ENCODE measurements at regions not wholly inside any gene's neighbourhood (a gene's known extent, or its start where the extent isn't known, plus 50 kb on each side); places are given as distances from the start of the nearest gene placed in this dataset.
"Not testable (repeated sequence)": the region's sequence is repeated elsewhere in the genome, so short reads cannot be mapped to it uniquely, and the experiment has no call there.

DNA sequence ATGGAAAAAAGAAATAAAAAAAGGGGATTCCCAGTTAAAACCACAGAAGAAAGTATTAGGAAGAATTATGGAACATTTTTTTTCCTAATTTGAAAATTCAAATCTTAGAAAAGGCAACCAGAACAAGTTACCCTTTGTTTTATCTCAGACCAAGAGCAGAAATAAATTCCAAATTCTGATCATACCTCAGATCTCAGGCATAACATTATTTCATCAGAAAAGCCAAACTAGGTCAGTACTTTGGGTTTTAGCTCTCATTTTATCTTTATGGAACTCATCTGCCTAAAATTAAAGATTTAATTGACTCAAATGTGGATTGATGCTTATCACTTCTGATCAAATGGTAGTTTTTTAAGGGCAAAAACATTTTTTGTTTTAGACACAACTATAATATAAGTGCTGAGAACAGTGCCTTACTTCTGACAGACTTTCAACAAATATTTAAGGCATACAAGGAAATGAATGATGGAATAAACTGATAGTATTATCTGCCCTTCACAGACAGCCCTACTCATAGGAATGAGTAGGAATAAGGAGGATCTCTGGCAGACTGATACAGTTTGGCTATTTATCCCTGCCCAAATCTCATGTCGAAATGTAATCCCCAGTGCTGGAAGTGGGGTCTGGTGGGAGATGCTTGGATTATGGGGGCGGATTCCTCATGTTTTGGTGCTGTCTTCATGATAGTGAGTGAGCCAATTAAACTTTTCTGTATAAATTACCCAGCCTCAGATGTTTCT, 245.3 kb upstream of the PITX2 start:
- no peak for DNase-seq
- no peak for ATAC-seq (replicated peaks)
- Mint-ChIP-seq H3K36me3 (no peaks in the 10 kb centered on the region), H3K4me3 (no peak overlapping the region), H3K4me1 (peaks cover 4 to 6% of the 10 kb centered on the region in 2 donors), H3K9me3 (peaks cover 0 to 3% of the 10 kb centered on the region in 2 donors), H3K27me3 (no peaks in the 10 kb centered on the region), H3K27ac (no peak overlapping the region)

DNA sequence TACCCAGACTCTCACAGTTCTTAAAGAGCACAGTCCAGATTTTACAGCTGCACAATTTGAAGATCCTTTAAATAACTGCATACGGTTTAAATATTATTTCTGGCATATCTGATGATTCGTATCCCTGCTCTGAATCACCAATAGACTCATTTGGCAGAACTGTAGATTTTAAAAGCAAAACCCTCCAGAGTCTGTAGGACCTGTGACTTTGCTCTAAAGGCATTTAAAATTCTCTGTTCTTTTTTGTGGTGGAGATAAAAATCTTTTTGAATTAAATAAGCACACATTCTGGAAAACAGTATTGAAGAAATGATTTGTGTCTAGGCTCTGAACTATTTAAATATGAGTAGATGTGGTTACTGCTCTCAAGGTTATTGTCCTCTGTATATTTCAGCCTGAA, 246.2 kb upstream of the PITX2 start:
- Mint-ChIP-seq H3K4me3 (no peak overlapping the region), H3K9me3 (peaks cover 0 to 3% of the 10 kb centered on the region in 2 donors), H3K4me1 (peaks cover 4 to 6% of the 10 kb centered on the region in 2 donors), H3K27ac (no peak overlapping the region), H3K36me3 (no peaks in the 10 kb centered on the region), H3K27me3 (no peaks in the 10 kb centered on the region)
- ATAC-seq (replicated peaks) (no peak), DNase-seq (no peak)

DNA sequence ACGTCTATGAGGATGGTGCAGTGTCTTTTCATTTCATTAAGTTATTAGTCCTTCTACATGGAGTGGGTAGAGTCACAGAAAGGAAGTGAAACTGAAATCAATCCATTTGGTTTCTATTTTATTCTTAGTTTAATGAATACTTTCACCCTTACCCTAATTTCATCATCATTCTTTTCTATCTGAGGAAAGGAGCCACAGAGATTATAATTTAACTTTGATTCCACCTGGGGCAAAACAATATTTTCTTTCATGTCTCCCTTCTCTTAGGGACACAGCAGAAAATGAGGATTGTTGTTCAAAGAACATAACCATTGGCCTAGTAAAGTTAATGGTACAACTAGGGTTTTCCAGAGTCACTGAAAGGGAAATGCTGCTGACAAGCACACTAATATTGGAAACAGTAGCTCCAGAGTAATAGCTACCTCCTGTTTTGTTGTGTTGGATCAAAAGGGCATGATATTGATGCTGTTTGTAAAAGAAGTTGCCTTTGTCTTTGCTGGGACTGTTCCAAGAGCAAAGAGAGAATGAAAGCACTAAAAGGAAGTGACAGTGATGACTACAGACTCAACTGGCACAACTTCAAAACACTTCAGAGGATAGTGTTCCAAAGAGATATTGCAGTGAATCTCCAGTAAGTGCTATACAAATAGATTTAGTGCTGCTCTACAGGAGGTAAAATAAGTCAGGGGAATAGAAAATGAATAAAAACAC, 247.1 kb upstream of the PITX2 start:
- Mint-ChIP-seq H3K36me3 (no peaks in the 10 kb centered on the region), H3K4me3 (no peak overlapping the region), H3K27ac (no peak overlapping the region), H3K4me1 (peaks cover 4 to 6% of the 10 kb centered on the region in 2 donors), H3K9me3 (peaks cover 0 to 3% of the 10 kb centered on the region in 2 donors), H3K27me3 (no peaks in the 10 kb centered on the region)
- DNase-seq, result no peak
- peak; percentile 59 to 67 for ATAC-seq (replicated peaks)

DNA sequence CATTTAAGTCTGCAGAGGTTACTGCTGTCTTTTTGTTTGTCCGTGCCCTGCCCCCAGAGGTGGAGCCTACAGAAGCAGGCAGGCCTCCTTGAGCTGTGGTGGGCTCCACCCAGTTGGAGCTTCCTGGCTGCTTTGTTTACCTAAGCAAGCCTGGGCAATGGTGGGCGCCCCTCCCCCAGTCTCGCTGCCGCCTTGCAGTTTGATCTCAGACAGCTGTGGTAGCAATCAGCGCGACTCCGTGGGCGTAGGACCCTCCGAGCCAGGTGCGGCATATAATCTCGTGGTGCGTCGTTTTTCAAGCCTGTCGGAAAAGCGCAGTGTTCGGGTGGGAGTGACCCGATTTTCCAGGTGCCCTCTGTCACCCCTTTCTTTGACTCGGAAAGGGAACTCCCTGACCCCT, 253.3 kb upstream of the PITX2 start:
- not testable (repeated sequence) for ATAC-seq (replicated peaks); H3K36me3 Mint-ChIP-seq; H3K4me1 Mint-ChIP-seq

DNA sequence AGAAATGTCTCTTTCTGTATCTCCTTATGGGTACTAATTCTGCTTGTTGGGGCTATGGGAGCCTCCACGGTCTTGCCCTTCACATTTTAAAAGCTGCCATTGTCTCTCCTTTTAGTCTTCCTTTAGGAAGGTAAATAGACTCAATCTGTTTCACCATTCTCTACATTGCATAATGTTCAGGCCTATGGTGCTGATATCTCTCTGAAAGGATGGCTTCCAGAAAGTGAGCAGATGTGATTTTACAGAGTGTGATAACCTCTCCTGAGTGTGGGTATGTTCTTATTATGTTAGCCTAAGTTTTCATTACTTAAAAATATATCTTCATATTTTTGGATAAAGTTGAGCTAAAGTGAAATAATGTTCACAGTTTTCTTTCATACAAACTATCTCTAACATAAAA, 254.0 kb upstream of the PITX2 start:
- ATAC-seq (replicated peaks) (no peak), DNase-seq (no peak)
- H3K27ac Mint-ChIP-seq, result no peak overlapping the region
- no peaks in the 10 kb centered on the region for H3K27me3 Mint-ChIP-seq
- no peak overlapping the region for H3K4me3 Mint-ChIP-seq
- peaks cover 4% of the 10 kb centered on the region in 2 donors for H3K9me3 Mint-ChIP-seq
- no peaks in the 10 kb centered on the region for H3K4me1 Mint-ChIP-seq
- no peaks in the 10 kb centered on the region for H3K36me3 Mint-ChIP-seq

More for the DNA sequence above, 253.3 kb upstream of the PITX2 start:
- DNase-seq, H3K27me3 Mint-ChIP-seq, H3K27ac Mint-ChIP-seq, H3K9me3 Mint-ChIP-seq, H3K4me3 Mint-ChIP-seq: not testable (repeated sequence)

DNA sequence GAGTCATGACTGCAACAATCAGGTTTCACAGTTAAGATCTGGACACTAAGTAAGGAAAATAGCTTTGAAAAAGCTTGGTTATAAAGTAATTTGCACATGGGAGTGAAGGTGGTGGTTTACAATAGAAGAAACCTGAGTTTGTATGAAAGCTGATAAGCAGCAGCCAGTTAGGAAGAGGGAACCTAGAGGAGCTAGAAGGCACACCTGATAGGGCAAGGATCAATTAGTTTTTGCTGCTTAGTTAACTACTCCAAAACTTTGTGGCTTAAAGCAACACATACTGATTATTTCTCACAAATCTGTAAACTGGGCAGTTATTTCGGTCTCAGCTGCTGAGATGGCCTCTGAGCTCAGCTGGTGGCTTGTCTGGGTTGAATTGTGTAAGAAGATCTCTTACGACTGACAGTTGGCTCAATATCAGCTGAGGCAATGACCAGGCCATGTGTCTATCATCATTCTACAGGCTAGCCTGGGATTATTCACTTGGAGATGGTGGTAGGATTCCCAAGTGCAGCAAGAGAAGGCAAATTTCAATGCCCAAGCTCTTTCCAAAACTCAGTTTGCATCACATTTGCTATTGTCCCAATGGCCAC, 255.0 kb upstream of the PITX2 start:
- Mint-ChIP-seq H3K9me3 (peaks cover 4% of the 10 kb centered on the region in 2 donors), H3K27ac (no peak overlapping the region), H3K4me1 (no peaks in the 10 kb centered on the region), H3K27me3 (no peaks in the 10 kb centered on the region), H3K4me3 (no peak overlapping the region), H3K36me3 (no peaks in the 10 kb centered on the region)
- no peak for DNase-seq
- ATAC-seq (replicated peaks), result no peak

DNA sequence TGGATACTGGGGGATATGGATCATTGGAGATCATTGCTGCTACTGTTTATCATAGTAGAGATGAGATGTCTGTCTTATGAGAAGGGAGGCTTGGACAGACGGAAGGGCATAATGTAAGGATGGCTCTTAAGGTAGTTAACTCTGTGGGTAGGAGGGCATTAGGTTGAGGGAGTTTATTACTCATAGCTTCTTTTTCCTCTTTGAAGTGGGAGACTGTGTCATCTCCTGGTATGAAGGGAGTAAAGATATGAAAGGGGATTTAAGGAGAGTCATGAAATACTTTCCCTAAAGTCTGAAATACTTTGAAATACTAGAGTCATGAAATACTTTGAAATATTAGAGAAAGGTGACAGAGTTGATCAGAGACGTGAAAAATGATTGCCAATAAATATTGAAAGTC, 255.5 kb upstream of the PITX2 start:
- no peaks in the 10 kb centered on the region for H3K36me3 Mint-ChIP-seq

DNA sequence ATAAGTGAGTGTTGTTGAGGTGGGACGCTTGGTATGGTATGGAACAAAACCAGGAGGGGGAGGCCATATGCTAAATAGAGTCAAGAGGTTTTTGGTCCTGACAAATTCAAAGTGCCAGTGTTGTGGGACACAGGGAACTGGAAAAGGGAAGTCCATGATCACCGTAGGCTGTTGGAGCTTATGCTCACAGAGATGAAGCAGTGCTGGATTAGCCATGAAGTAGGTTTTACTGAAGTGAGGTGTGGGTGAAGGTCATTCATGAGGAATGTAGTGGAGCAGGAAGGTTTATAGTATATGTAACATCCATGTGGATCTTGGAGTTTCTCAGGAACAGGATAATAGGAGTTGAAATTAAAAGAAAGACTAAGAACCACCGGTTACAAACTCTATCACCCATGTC, 256.1 kb upstream of the PITX2 start:
- ATAC-seq (replicated peaks) (no peak), DNase-seq (no peak)
- H3K36me3 Mint-ChIP-seq, result no peaks in the 10 kb centered on the region
- no peak overlapping the region for H3K27ac Mint-ChIP-seq
- no peak overlapping the region for H3K4me3 Mint-ChIP-seq
- no peaks in the 10 kb centered on the region for H3K27me3 Mint-ChIP-seq
- H3K9me3 Mint-ChIP-seq, result peaks cover 4% of the 10 kb centered on the region in 2 donors
- H3K4me1 Mint-ChIP-seq, result no peaks in the 10 kb centered on the region

More for the DNA sequence above, 255.5 kb upstream of the PITX2 start:
- H3K27me3 Mint-ChIP-seq, result no peaks in the 10 kb centered on the region
- ATAC-seq (replicated peaks), result no peak
- H3K4me3 Mint-ChIP-seq, result no peak overlapping the region
- H3K4me1 Mint-ChIP-seq, result no peaks in the 10 kb centered on the region
- no peak overlapping the region for H3K27ac Mint-ChIP-seq
- DNase-seq, result no peak
- peaks cover 4% of the 10 kb centered on the region in 2 donors for H3K9me3 Mint-ChIP-seq

DNA sequence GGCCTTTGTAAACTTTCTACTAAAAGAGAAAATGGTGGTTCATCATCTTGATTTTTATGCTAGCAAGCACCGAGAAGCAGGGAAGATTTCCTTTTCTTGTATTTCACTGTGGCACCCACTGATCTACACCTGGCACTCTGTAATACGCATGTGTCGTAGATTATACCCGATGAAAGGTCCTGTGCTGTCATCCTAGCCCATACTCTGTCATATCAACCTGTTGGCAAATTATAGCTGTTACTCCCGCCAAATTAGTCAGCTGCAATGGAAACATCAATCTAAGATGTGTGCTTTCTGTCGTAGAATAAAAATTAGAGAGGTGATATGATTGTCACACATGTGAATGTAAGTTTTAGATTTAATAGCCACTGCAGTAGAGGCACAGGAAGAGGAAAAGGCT, 263.4 kb upstream of the PITX2 start:
- H3K4me1 Mint-ChIP-seq, result no peaks in the 10 kb centered on the region

DNA sequence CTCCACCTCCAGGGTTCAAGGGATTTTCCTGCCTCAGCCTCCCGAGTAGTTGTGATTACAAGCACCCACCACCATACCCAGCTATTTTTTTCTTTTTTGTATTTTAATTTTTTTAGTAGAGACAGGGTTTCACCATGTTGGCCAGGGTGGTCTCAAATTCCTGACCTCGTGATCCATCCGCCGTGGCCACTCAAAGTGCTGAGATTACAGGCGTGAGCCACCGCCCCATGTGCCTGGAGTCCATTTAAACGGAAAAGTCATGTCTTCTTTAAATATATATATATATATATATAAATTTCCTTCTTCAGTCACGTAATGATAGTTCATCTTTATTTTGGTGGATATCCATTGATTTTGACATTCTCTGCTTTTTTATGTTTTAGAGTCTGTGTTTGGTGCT, 264.0 kb upstream of the PITX2 start:
- Mint-ChIP-seq H3K4me3 (no peak overlapping the region), H3K4me1 (no peaks in the 10 kb centered on the region), H3K36me3 (no peaks in the 10 kb centered on the region), H3K27me3 (no peaks in the 10 kb centered on the region), H3K27ac (no peak overlapping the region), H3K9me3 (peaks cover 0 to 4% of the 10 kb centered on the region in 2 donors)
- ATAC-seq (replicated peaks), result no peak
- no peak for DNase-seq

More for the DNA sequence above, 263.4 kb upstream of the PITX2 start:
- H3K4me3 Mint-ChIP-seq, result no peak overlapping the region
- no peak for ATAC-seq (replicated peaks)
- no peak for DNase-seq
- H3K36me3 Mint-ChIP-seq, result no peaks in the 10 kb centered on the region
- H3K27ac Mint-ChIP-seq, result no peak overlapping the region
- H3K27me3 Mint-ChIP-seq, result no peaks in the 10 kb centered on the region
- H3K9me3 Mint-ChIP-seq, result peaks cover 0 to 3% of the 10 kb centered on the region in 2 donors

DNA sequence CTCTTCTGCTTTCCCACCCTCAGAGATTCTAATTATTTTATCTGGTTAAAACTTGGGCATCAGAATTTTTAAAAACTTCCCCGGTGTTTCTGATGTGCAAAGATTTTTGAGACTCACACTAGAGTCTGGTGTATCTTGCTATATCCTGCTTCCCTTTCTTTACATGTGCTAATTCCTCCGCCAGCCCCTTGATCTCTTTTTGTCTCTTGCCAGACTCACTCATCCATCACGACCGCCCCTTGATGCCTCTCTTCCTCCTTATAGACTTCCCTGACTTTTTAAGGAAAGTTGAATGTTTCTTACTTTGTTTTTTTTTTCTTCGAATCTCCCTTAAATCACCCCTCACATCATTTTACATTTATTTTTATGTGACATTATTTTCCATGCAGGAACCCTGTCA, 274.9 kb upstream of the PITX2 start:
- peaks cover 0 to 4% of the 10 kb centered on the region in 2 donors for H3K27me3 Mint-ChIP-seq
- H3K27ac Mint-ChIP-seq, result no peak overlapping the region
- H3K36me3 Mint-ChIP-seq, result no peaks in the 10 kb centered on the region
- no peaks in the 10 kb centered on the region for H3K4me1 Mint-ChIP-seq
- DNase-seq (no peak), ATAC-seq (replicated peaks) (no peak)
- no peak overlapping the region for H3K4me3 Mint-ChIP-seq
- no peaks in the 10 kb centered on the region for H3K9me3 Mint-ChIP-seq

DNA sequence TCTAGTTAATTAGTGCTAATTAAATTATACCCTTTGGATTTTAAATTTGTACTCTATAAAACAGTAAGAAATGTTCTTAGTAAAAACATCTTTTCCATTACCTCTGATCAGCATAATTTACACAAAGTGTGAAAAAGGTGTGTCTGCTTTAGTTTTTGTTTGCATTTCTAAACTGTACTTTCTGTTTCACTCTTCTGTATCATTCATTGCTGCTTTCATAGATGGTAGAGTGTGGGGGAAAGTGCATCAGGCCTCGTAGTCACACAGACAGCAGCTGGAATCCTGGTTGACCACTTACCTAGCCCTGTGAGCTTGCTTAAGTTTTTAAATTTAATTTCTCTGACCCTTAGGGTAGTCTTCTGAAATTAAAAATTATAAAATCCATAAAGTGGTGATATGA, 275.4 kb upstream of the PITX2 start:
- Mint-ChIP-seq H3K27me3 (peaks cover 0 to 4% of the 10 kb centered on the region in 2 donors), H3K4me1 (no peaks in the 10 kb centered on the region), H3K9me3 (no peaks in the 10 kb centered on the region), H3K36me3 (no peaks in the 10 kb centered on the region), H3K4me3 (no peak overlapping the region), H3K27ac (no peak overlapping the region)
- ATAC-seq (replicated peaks) (no peak), DNase-seq (no peak)

DNA sequence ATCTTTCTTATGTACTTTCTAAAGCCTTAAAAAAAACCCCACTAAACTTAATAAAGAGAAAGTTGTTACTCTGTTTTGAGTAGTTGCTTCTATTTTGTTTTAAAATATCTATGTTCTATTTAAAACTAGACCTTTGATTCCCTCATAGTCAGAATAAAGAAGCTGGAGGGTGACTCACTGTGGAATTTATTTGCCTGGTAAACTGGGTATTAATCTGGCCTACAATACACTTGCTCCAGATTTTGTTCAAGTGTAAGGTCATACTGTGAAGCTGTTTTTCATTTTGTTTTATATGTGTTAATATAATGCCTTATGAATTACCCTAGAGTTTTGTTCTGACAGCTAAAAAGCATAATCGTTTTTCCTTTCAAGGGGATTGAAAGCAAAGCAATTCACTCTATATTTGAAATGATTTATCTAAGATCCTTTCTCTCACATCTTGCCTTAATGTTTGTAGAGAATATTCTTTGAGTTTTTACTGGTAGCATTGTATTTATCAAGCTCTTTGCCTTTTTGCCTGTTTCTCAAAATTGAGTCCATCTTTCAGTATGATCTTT, 277.4 kb upstream of the PITX2 start:
- peaks cover 0 to 4% of the 10 kb centered on the region in 2 donors for H3K27me3 Mint-ChIP-seq
- H3K9me3 Mint-ChIP-seq, result no peaks in the 10 kb centered on the region
- no peak overlapping the region for H3K27ac Mint-ChIP-seq
- H3K4me1 Mint-ChIP-seq, result no peaks in the 10 kb centered on the region
- DNase-seq (no peak), ATAC-seq (replicated peaks) (no peak)
- no peaks in the 10 kb centered on the region for H3K36me3 Mint-ChIP-seq
- H3K4me3 Mint-ChIP-seq, result no peak overlapping the region

DNA sequence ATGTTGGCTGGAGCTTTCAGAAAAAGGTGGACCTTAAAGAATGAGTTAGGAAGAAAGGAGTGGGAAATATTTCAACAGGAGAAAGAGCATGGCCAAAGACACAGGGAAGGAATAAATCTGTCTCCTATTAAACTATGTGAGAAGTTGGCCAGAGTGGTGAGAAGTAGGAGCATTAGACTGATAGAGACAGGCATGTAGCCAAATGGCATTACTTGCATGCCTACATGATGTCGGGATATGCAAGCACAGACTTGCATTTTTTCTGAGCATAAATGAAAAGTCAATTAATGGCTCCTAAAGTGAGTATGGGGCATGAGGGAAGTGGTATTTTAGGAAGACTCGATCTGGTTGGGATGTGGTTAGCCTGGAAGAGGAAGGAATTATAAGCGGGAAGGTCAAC, 279.6 kb upstream of the PITX2 start:
- no peaks in the 10 kb centered on the region for H3K9me3 Mint-ChIP-seq
- no peak overlapping the region for H3K4me3 Mint-ChIP-seq
- H3K27ac Mint-ChIP-seq, result no peak overlapping the region
- peaks cover 4 to 6% of the 10 kb centered on the region in 2 donors for H3K27me3 Mint-ChIP-seq
- H3K36me3 Mint-ChIP-seq, result no peaks in the 10 kb centered on the region
- no peaks in the 10 kb centered on the region for H3K4me1 Mint-ChIP-seq
- ATAC-seq (replicated peaks) (no peak), DNase-seq (no peak)

All from stimulated activated naive B cell treated with anti-CD40 and anti-IgM and Interleukin-4, amounts not matched to agents 10 μg/mL and 1 μg/mL and 100 μg/mL, for 72 hours (primary cell).